HG03342 (cell line): ENCODE measurements at regions not wholly inside any gene's neighbourhood (a gene's known extent, or its start where the extent isn't known, plus 50 kb on each side); places are given as distances from the start of the nearest gene placed in this dataset.

Experiments used
- ATAC-seq: cut with Tn5 transposase; IDR thresholded peaks from one replicate; pipeline ENCODE4 v1.9.1; 2021; ENCODE audit warnings: mild to moderate bottlenecking, moderate library complexity; ENCODE audit not compliant: unreplicated experiment

DNA sequence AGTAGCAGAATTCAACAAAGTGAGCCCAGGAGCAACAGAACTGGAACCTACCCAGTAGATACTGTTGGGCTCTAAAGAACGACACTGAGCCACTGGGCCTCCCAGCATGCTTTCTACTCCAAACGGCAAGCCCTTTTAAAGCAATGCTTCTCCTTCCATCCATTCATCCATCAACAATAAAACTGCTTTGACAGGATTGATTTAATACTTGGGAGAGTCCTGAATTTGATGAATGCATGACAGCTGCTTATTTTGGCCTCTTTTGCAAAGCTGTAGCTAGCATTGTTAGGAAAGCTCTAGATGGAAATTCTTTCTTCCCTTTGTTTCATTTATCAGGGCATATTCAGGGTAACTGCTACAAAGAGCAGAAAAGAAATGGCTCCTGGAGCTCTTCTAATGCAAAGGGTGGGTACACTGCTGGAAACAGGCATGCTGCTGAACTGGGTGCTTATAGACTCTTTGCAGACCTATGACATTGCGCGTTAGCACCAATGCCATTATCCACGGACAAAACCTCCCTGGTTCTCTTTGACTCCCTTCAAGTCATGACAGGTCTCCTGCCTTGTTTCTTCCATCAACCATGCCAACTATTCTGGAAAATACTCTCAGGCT is 138.4 kb upstream of the HNRNPA3 start:
- ATAC-seq = no peak

DNA sequence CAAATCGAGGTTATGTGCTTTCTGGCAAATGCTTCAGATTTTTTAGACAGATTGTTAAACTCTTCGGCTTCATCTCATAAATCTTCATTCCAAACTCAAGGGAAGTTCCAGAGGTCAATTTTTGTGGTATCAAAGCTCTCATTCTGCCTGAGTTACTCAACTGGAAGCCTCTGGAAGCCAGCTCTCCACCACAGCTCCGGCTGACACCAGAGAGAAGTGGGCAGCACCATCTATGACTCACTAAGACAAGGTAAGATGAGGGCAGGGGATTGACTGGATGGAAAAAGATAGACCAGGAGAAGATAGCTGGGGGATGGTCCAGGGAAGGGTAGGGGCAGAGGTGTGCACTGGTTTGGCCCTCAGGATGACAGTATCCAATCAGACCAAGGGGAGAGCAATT is 137.3 kb upstream of the HNRNPA3 start:
- ATAC-seq = no peak

DNA sequence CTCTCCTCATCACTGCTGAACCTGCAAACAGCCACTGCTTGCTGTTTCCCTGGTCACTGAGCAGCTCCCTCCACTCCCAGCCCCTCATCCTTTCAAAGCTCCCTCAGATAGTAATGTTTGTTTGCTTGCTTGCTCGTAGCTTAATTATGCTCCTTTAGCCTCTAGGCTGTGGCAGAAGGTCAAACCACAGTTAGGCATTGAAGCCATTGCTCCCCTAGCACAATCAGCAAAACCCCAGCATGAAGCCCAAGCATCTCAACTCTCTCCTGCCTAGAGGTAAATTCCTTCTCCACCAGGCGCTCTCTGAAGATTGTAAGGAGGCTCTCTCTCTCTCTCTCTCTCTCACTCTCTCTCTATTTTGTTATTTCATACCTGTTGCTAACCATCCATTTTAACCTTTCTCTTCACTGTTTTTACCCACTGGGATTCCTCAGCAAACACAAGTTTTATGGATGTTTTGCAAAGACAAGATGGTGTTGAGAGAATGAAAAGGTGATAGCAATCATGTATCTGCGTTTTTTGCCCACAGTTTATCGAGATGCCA is 135.9 kb upstream of the HNRNPA3 start:
- no peak for ATAC-seq

DNA sequence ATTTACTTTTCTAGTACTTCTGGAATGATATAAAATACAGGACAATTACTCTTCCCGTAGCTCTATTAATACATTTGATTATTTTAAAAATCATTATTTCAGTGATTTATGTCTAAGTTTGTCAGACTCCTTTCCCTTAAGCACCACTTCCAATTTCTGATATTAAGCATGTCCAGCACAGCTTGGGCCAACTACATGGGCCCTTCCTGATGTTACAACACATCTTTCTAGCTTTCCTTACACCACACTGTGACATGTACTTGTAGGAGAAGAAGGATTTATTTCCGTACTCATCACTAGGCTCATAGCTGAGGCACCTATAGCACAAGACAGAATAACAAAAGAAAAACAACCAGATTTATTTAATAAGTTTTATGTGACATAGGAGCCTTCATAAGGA is 134.8 kb upstream of the HNRNPA3 start:
- no peak for ATAC-seq

DNA sequence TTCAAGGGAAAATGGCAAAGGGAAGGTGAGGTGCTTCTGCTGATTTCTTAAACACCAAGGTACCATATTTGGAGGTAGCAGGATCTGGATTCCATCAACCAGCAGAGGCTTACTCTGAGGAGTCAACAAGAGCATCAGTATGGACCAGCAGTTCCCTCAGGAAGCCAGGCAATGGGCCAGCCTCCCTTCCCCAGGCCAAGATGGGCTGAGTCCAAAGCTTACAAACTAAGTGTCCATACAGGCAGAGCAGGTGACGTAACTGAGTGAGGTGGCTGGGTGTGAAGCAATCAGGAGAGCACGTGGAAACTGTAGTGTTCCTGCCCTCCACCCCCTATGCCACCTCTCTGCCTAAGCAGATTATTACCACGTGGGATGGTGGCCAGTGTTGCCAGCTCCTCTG is 134.2 kb upstream of the HNRNPA3 start:
- no peak for ATAC-seq

GRCh38 chr2:177078855-177079254 is 133.7 kb upstream of the HNRNPA3 start:
- ATAC-seq = no peak

- ATAC-seq = no peak
Observed at GRCh38 chr2:177080746-177081284, 131.8 kb upstream of the HNRNPA3 start.

GRCh38 chr2:177084607-177085006 is 128.0 kb upstream of the HNRNPA3 start:
- ATAC-seq = no peak

DNA sequence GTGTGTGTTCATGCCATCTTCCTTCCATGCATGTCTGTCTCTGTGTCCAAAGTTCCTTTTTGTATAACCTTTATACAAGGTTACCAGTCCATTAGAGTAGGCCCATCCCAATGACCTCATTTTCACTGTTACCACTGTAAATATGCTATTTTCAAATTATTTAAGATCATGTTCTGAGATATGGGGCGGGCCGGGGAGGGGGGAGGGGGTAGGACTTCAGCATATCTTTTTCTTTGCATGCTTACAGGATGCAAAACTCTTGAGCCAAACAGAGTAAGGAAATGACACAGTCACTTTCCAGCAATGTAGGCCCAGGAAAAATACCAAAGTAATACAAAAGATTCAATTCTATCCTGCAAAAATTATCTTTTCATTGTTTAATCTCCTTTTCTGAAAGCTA is 124.1 kb upstream of the HNRNPA3 start:
- ATAC-seq = no peak

DNA sequence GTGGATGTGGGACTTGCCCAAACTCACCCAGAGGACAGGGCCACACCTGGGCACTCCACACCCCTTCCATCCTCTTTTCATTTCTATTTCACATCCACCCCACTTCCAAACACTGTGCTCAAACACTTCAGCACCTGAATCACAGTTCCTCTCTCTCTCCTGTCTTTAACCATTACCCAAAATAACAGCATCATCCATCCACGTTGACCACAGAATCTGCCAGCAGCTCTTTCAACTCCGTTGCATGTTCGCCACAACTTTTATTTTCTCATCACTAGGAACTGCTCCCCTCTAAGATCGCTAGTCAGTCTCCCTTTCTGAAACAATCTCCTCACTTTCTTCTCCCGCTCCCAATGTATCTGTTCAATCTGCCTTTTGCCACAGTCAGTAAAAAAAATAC is 121.6 kb upstream of the HNRNPA3 start:
- ATAC-seq = no peak

- no peak for ATAC-seq
Observed at GRCh38 chr2:177093371-177093770, 119.2 kb upstream of the HNRNPA3 start.

DNA sequence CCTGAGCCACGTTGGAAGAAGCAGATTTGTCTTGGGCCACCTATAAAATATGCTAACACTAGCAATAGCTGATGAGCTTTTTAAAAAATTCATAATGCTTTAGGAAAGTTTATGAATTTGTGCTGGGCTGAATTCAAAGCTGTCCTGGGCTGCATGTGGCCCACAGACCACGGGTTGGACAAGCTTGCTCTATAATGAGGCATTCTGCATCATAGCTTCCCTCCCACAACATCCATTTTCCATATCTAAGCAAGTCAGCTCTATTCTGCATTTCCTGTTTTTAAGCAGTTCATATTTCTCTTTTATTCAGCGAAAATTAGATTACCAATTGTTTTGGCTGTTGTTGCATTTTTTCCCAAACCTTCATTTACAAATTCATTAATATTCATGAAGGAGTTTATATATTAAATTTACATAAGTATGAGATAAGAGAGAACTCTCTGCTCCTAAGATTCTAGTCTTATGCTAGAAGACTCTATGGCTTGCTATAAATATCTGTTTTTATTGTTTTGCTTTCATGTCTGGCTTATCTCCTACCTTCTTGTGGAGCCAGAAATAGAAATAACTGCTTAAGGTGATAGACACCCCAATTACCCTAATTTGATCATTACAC is 114.5 kb upstream of the HNRNPA3 start:
- ATAC-seq = no peak

- ATAC-seq = no peak
Observed at GRCh38 chr2:177101930-177102329, 110.7 kb upstream of the HNRNPA3 start.

DNA sequence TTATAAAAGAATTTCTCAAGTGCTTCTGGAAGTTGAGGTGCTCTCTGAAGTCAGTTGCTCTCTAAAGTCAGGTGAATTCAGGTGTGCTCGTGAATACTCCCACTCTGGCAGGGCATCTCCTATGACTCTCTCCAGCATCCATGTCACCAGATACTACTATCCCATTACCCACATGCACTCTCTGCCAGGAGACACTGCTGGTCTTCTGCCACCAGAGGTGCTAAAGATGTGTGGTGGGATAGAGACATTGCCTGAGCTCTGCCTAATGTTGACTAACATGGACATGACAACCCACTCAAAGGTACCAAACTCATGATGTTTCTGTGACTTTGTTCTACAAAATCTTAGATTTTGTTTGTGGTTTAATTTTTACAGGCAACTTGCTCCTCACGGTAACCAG is 106.4 kb upstream of the HNRNPA3 start:
- peak; percentile 72 for ATAC-seq

- ATAC-seq = no peak
Observed at GRCh38 chr2:177108890-177109289, 103.7 kb upstream of the HNRNPA3 start.

- no peak for ATAC-seq
Observed at GRCh38 chr2:177114712-177115111, 97.9 kb upstream of the HNRNPA3 start.

GRCh38 chr2:177117755-177118154 is 94.8 kb upstream of the HNRNPA3 start:
- no peak for ATAC-seq

DNA sequence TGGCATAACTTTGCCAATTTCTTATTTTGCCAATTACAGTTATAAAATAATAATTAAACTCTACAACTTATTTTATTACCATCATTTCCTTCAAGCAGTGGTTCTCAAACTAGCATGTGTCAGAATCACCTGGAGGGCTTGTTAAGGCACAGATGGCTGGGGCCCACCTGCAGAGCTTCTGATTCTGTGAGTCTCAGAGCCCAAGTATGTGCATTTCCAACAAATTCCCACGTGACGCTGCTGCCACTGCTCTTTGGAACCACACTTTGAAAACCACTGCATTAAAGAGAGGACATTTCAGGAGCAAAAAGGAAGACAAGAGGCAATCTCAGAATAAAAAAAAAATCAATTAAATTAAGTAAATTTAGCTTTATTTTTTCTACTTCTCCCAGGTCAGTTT is 94.0 kb upstream of the HNRNPA3 start:
- no peak for ATAC-seq

DNA sequence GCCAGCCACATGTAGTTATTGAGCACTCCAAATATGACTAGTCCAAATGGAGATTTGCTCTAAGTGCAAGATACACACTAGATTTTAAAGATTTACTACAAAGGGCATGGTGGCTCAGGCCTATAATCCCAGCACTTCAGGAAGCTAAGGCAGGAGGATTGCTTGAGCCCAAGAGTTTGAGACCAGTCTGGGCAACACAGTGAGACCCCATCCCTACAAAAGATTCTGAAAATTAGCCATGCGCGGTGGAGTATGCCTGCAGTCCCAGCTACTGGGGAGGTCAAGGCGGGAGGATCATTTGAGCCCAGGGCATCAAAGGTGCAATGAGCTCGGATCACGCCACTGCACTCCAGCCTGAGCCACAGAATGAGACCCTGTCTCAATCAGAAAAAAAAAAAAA is 93.5 kb upstream of the HNRNPA3 start:
- no peak for ATAC-seq

DNA sequence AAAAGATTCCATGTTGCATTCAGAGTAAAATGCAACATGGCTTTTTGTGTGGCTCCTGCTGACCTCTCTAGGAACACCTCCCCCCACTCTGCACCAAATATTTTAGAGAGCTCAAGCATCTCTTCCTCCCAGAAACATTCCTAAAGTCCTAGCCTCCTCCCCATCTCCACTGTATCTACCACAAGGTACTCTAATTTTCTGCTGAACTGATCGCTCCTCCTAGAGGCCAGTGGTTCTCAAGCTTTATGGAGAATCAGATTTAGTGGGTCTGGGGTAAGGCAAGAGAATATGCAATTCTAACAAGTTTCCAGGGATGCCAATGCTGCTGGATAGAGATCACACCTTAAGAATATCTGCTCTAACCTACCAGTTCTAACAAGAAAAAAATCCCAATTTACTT is 89.5 kb upstream of the HNRNPA3 start:
- ATAC-seq = no peak

GRCh38 chr2:177124371-177124770 is 88.2 kb upstream of the HNRNPA3 start:
- ATAC-seq = no peak

DNA sequence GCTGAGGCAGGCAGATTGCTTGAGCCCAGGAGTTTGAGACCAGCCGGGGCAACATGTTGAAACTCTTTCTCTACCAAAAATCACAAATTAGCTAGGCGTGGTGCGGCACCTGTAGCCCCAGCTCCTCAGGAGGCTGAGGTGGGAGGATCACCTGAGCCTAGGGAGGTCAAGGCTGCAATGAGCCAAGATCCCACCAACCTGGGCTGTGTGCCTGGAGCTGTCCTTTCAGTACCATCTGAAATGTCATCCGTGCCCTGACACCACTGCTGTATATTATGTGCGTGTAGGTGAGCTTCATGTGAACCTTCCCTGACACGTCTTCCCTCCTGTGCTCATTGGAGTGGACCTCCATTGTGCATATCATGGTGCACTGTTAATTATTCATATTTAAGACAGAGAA is 84.8 kb upstream of the HNRNPA3 start:
- no peak for ATAC-seq

DNA sequence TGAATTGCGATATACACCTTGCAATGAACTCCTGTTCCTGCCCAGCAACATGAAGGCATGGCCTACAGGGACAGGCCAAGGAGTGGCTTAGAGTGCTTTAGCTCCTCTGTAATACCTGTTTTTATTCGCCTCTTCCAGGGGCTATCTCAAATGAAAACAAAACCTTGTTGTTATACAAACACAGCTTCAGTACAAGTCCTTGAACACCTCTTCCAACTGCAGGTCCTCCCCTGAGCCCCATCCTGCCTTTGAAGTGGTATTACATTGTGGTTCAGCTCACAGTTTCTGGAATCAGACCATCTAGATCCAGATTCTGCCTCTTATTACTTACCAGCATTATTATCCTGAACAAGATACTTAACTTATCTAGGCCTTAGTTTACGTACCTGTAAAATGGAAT is 83.0 kb upstream of the HNRNPA3 start:
- no peak for ATAC-seq
